SIG-M5 treated with dmso at 0.1 percent for 504 hours (cell line): ENCODE measurements at regions not wholly inside any gene's neighbourhood (a gene's known extent, or its start where the extent isn't known, plus 50 kb on each side); places are given as distances from the start of the nearest gene placed in this dataset.
A peak's percentile ranks its signal among the peaks of the same experiment; 100 is the strongest.

ENCODE experiments used
- DNase-seq: peaks from one replicate; lab custom pipeline; 2025; ENCODE audit not compliant: unreplicated experiment; lab: John Stamatoyannopoulos, UW

- DNase-seq = no peak
These were observed 961.0 kb upstream of the CDH2 start for GRCh38 chr18:29137773-29138495.

DNA sequence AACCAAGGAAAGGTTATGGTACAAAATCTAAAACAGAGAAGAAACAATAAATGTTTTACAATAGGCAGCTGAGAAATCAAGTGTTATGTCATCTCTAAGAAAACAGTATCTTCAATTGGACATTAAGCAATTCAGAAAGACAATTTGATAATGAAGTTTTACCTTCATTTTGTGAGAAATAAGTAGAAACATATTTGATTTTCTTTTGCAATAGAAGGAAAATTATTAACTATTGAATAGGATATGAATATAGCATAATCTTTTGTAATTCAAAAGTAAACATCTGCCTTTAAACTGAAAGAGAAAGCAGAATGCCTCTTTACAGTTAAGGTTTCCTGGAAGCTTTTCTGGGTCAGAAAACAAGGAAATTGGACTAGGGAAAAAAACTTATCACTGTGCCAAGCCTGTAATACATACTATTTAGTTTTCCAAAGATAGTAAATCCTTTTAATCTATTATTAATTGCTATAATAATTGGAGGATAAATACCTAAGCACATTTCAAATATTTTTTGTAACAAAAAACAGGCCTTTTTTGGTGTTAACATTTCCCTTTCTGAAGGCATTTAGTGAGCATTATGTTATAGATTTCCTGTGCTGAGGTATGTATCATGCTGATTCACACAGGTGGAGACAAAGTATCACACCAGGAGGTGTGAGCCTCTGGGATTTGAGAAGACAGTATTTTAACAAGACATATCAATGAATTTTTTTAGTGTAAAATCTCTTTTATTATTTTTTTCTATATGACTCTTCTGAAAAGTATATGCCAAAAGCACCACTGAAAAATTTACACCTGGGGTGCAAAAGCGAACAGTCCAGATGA is 947.0 kb upstream of the CDH2 start:
- no peak for DNase-seq

DNA sequence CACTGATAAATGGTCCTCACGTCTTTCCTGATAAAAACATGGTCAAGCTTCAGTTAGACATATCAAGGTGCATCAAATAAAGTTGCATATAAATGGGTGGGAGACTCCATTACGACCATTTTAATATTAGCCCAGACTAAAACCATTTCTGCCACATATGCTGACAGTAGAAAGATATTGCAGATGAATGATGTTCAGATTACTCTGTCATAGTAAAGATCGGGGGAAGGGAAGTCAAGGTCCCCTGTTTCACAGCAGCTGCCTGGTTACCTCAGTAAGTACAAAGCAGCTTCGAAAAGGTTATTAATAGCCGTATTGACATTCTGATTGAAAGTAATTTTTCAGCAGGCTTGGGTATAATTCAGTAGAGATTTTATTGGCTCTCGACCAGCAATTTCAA is 927.7 kb upstream of the CDH2 start:
- DNase-seq = no peak

DNA sequence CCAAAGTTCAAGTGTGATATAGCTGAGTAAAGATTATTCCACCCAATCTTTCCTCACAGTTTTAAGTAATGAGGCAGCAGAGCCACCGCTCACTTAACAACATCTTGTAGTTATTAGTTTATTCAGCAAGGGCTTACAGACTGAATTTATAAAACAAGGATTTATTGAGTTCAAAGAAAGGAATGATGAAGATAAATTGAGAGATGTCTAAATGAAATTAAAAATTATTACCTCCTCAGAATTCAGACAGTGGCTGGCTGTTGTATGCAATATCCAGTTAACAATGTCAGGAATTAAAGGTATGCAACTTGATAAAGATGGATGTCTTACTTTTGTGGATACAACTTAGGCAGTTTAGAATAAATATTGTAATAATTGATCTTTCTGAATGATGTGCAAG is 927.3 kb upstream of the CDH2 start:
- no peak for DNase-seq

DNA sequence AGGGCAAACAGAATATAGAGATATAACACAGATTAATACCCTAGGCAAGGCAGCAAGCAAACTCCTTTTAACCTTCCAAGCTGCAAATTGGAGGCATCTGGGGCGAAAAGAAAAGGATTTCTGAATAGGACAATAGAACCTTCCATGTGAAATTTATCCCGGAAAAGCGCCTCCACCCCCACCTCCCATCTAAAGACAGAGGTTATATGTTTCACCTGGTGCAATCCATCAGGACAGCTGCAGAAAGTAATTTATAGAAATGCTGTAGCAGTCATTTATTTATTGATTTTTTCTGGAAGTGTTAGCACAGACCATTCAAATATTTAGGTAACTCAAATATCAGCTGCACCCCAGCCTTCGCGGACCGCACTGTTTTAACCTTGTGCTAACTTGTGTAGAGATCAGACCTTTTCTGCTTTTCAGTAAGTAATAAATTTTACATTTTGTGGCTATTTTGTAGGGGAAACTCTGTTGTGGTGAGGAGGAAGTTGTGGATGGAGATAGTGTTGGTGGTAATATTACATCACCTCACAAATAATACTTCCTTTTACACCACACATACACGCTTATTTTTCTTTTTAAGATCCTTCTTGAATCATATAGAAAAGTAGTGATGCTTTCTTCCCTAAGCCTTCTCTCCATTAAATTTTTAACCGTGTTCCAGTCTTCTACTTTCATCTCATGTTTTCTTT is 919.3 kb upstream of the CDH2 start:
- peak; percentile 5 for DNase-seq

DNA sequence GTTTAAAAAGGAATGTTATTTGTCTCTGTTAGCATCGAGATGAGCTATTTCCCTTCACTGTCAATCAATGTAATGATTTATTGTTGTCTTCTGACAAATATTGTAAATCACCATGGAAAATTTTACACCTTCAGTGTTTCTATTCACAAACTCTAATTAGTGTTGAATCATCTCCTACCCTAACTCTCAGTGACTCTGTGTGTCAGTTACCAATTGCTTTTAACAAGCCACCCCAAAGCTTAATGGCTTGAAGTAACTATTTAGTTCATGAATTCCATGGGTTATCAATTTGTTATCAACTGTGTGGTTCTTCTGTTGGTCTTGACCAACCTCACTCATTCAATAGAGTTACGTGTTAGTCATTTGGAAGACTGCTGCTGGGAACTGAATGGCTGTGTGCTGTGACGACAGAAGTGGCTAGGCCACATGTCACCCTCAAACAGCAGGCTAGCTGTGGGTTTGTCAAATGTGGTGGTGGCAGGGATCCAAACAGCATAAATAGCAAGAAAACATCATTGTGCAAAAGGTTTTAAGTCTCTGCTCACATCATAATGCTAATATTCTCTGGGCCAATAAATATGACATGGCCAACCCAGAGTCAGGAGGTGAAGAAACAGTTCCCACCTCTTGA is 910.8 kb upstream of the CDH2 start:
- DNase-seq = no peak

DNA sequence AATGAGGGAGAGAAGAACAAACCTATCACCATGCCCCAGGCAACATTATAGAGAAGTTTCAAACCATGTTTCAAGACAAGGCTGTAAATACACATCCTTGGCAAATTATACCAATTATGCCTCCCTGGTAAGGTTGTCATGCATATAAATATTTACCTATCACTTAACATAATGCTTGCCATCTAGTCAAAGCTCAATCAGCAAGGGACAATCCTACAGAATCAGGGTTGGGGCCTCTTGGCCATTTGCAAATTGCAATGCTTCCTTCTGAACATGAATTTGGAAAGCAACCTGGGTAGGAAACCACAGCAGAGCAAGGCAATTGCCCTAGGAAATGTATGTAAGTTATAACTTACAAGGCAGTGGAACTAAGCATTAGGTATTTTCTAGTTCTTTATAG is 907.2 kb upstream of the CDH2 start:
- no peak for DNase-seq

- DNase-seq = no peak
These were observed 906.6 kb upstream of the CDH2 start for GRCh38 chr18:29083545-29083944.

DNA sequence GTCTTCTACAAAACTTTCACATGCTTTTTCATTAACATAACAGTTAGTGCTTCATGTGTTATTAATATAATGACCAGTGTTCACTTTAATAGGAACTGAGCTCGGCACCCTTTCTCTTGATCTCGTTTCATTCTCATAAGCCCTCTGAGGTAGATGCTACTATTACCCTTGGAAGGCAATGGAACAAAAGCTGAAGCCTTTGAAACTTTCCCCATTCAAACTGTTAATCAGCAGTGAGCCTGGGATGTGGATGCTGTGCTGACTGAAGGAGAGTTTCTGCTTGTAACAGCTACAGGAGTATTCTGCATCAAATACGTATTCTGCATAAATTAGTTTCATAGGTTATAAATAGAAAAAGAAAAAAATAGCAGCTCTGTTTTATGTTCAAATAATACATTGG is 904.0 kb upstream of the CDH2 start:
- no peak for DNase-seq

DNA sequence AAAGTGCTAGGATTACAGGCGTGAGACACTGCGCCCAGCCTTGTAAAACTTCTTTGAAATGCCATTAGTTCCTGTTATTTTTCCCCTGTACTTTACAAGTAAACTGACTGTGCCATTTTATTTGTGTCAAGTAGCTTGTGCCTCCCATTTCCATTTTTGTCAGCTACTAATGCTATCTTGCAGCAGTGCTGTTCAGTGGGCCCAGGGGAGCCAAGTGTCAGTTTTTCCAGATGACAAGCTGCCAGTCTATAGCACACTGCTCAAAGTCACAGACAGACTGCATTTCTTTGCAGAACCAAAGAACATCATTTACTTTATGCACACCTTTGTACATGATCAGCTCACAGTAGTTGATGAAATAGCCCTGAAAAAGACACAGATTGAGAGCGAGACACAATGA is 901.3 kb upstream of the CDH2 start:
- no peak for DNase-seq

DNA sequence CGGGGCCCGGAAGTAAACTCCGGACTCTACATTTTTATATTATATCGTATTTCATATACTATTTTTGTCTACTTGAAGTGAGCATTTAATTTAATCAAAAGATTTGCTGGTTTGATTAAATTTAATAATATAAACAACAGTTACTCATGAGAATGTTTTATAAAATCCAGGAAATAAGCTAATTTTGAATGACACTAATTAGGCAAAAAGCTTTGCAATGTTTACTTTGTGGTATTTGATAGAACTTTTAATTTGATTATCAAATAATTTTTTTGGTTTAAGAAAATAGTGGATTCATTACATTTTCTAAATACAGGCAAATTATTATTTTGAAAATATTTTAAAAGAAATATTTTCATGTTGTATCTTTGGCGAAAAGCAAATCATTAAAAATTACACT is 900.4 kb upstream of the CDH2 start:
- no peak for DNase-seq

- no peak for DNase-seq
These were observed 899.7 kb upstream of the CDH2 start for GRCh38 chr18:29076645-29077044.

- no peak for DNase-seq
These were observed 897.2 kb upstream of the CDH2 start for GRCh38 chr18:29074147-29074546.

DNA sequence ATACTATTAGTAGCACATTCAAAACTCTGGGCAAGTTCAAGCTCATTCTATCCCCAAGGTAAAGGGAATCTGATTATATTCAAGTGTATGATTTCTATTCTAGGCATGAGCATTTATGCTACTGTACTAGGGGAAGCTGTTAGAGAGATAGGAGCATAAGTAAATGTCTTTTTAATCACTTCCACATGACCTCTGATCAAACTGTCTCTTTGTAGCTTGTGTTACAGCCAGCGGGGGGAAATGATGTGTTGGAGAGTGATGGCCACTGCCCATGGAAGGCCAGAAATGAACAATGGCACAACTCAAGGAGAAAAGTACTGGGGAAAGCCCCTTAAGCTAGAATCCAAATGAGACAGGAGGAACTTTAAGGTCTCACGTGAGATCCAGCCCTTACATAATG is 894.9 kb upstream of the CDH2 start:
- no peak for DNase-seq

DNA sequence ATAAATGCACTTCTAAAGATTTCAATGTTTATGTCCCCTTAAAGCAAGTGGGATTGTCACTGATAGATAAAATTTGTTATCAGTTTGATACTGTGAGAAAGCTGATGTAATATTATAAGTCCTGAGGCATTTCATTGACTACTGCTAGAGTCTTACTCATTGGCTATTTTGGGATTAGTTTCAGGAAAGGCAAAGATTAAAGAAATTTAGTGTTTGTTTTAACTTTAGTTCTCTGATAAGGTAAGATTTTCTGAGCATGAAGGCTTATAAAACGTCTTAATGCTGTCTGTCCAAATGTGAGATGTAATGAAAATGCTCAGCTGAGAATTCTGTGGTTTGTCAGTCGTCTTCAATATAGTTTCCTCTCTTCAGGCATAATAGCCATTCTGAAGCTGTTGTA is 886.4 kb upstream of the CDH2 start:
- no peak for DNase-seq

- no peak for DNase-seq
These were observed 886.0 kb upstream of the CDH2 start for GRCh38 chr18:29062921-29063320.

GRCh38 chr18:29060349-29060748 is 883.4 kb upstream of the CDH2 start:
- DNase-seq = peak; percentile 14

- DNase-seq = no peak
These were observed 880.8 kb upstream of the CDH2 start for GRCh38 chr18:29057703-29058102.

DNA sequence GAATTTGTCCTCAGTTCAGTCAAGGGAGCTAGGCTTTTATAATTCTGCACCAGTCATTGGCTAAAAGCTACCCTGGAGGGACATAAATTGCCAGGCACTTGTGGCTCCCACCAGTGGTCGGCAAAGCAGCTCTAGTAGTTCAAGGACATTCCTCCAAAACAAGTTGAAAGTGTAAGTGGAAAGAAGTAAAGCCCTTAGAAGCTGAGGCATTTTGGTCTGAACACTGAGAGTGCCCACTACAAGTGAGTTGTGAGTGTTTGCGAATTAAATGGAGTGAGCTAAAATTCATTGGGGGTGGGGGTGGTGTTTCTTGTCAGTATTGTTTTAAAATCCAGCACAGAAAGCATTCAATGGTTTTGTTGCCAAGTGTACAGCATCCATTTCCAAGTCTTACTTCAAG is 879.9 kb upstream of the CDH2 start:
- no peak for DNase-seq

DNA sequence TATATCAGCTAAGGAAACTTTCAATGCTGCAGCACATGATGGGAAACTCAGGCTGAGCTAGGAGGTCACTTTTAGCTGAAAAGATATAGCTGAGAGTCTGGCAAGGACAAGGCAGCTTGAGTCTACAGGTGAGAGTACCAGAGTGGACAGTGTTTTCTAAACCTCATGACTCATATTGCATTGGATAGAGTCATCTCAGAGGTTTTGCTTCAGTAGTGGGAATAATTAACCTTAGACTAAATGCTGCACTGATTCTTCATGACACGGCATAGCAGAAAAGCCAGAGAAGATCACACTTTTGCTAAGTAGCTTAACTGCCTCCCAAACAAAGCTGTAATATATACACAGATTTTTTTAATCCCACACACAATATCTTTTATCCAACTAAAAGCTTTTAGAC is 865.0 kb upstream of the CDH2 start:
- DNase-seq = no peak

DNA sequence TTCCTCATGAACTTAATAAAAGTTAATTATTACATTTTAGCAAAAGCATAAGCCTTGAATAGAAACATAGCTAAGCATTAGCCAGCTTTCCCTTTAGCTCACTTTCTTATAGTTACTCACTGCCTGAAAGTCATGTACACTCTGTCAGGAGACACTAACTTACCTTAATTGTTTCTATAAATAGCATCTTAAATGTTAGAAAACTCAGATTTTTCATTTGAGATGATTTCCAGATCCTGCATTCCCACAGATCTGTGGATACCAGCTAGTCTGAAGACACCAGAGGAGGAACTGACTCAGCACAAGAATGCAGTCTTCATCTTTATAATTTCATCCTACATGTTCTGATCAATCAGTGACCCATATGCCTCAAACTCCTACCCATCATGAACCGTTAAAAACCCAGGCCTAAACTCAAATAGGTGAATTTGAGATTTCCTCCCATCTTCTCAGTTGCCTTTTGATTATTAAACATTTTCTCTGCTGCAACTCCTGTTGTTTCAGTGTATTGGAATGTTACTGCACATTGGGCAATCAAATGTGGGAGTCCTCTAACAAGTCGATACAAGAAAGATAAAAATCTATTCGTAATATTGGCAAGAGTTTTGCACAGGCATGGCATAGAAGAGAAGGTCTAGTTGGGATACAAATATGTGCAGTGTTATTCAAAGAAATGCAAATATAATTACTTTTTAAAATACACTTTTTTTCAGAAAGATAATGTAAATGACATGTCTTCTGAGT is 857.4 kb upstream of the CDH2 start:
- no peak for DNase-seq
